ENCODE measurements at regions not wholly inside any gene's neighbourhood (a gene's known extent, or its start where the extent isn't known, plus 50 kb on each side); places are given as distances from the start of the nearest gene placed in this dataset.

DNA sequence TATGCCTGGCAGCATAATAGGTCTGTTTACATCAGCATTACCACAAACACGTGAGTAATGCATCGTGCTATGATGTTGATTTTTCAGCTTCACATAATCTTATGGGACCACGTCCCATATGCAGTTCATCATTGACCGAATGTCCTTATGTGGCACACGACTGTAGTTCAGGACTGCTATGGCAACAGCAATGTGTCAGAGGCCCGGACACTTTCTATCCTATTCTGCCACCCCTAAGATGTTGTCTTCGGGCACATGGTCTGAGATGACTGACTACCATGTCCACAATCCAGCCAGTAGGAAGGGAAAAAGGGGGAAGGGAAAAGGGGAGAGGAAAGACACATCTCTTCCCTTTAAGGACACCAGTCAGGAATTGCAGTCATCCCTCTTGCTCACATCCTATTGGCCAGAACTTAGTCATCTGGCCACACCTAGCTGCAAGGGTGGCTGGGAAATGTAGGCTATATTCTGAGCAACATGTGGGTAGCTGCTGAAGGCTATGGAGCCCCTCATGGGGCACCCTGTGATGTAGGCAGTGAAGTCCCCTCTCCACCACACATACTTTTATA, 196.0 kb upstream of the RBPJ start:
- Histone ChIP-seq H3K27ac (no peak overlapping the region), H3K4me1 (replicated peaks in 1 of 2) (no peaks in the 10 kb centered on the region), H3K4me3 (no peak overlapping the region)
- ATAC-seq (replicated peaks in 6 of 8): peak in 5 of 8 experiments; percentile 26 to 89 (median 58)
- in situ Hi-C loops (cut with MboI; ENCODE audit: low pct_unique_long_range_greater_than_20kb in 2 of 9, low sequenced_read_pairs in 9 of 9, unreplicated experiment in 9 of 9): no loop called here
- WGBS, 10 experiments: 0 to 96% (median 88%) methylated on average over 1 to 5 of the region's 7 CpGs; no CpG with 5 or more reads in 2 of the 10 experiments

- Histone ChIP-seq H3K4me1 (replicated peaks in 1 of 2) (no peaks in the 10 kb centered on the region), H3K27ac (no peak overlapping the region), H3K4me3 (no peak overlapping the region)
- 59 to 93% (median 71%) methylated on average over 1 to 4 of the region's 5 CpGs; no CpG with 5 or more reads in 4 of the 10 experiments for WGBS, 10 experiments
- in situ Hi-C loops (cut with MboI; ENCODE audit: low pct_unique_long_range_greater_than_20kb in 2 of 9, low sequenced_read_pairs in 9 of 9, unreplicated experiment in 9 of 9): no loop called here
- ATAC-seq (replicated peaks in 6 of 8): no peak
Observed at GRCh38 chr4:26126143-26126718, 194.6 kb upstream of the RBPJ start.

DNA sequence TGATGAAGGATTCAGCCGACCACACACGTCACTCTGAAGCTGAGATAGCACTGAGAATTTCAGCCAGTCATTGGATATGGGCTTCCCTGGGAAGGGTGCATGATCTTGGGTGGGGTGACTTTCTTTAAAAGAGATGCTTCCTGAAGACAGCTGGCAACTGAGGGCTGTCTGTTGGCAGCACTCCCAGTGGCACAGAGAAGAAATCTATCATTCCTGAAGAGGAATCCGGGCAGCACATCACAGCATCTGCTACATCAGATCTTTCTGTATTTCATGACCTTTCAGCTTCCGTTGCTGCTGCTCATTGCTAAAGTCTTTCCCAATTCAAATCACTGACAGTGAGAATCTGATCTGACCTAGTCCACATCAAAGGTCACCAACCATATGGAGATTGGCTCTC, 193.8 kb upstream of the RBPJ start:
- peak in 1 of 8 experiments; percentile 29 for ATAC-seq (replicated peaks in 6 of 8)
- no peak overlapping the region for H3K4me3 ChIP-seq
- no peak overlapping the region for H3K27ac ChIP-seq
- in situ Hi-C loops (cut with MboI; ENCODE audit: low pct_unique_long_range_greater_than_20kb in 2 of 9, low sequenced_read_pairs in 9 of 9, unreplicated experiment in 9 of 9): no loop called here
- WGBS, 10 experiments: 29 to 100% (median 90%) methylated on average over 1 to 4 of the region's 4 CpGs; no CpG with 5 or more reads in 2 of the 10 experiments
- H3K4me1 ChIP-seq (replicated peaks in 1 of 2): no peaks in the 10 kb centered on the region

DNA sequence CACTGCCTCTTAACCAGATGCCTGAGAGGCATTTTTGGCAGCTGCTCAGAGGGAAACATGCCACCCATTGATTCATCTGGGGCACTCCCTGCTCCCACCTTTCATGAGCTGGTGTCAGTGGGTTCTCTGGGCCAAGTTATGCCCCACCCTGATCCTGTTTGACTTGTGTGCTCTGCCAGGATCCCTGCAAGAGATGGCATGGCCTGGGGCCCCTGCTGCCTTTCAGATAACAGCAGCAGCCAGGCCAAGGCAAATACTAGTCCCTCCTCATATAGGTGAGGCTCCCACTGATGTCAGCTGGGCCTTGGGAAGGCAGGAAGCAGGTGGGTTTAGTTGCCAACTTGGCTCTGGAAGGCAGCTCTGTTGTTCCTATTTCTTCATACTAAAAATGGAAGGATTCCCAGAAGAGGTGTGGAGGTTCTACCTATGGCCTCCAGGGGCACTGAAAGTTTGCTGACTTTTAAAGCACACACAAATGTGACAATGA, 192.9 kb upstream of the RBPJ start:
- Histone ChIP-seq H3K27ac (no peak overlapping the region), H3K4me1 (replicated peaks in 1 of 2) (no peaks in the 10 kb centered on the region), H3K4me3 (no peak overlapping the region)
- no peak for ATAC-seq (replicated peaks in 6 of 8)
- in situ Hi-C loops (cut with MboI; ENCODE audit: low pct_unique_long_range_greater_than_20kb in 2 of 9, low sequenced_read_pairs in 9 of 9, unreplicated experiment in 9 of 9): no loop called here

DNA sequence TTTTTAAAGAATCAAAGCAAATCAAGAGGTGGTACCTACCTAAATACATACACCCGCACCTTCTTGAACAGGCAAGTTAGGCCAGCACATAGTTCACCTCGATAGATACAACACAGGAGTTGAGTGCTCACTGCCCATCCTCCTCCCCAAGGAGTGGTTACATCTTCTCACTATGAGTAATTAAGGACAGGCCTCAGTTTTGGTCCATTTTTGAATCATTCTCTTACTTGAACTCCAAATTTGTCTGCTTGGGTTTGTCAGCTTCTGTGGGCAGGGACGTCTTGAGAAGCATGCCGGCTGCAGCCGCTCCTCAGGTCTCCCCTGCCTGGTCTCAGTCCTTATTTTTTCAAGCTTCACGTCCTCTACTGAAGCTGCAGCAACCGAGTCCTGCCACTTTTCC, 190.6 kb upstream of the RBPJ start:
- in situ Hi-C loops (cut with MboI; ENCODE audit: low pct_unique_long_range_greater_than_20kb in 2 of 9, low sequenced_read_pairs in 9 of 9, unreplicated experiment in 9 of 9): no loop called here
- no peak for ATAC-seq (replicated peaks in 6 of 8)
- WGBS, 10 experiments: 70 to 100% (median 86%) methylated on average over 1 to 7 of the region's 7 CpGs; no CpG with 5 or more reads in 3 of the 10 experiments

DNA sequence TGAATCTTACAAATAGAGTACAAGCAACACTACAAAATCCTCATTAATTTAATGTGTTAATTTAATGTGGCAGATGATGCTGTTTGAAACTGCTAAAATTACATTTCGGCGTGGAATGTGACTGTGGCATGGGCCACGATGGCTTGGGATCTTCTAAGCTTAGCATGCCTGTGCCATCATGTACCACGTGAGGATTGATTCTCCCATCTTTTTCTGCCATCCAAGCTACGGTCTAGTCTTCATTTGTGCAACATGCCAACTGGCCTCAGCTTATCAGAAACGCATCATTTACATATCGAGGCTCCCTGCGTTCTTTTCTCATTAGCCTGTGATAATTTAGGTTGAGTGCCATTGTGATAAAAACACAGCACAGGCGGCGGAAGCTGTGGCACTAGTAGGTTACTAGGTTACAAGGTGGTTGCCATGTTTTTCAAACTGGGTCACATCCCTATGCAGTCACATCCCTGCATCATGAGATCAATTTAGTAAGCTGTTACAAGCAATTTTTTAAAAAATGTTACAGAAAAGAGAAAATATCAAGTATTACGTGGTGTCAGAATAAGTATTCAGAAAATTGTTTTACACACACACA, 189.9 kb upstream of the RBPJ start:
- Histone ChIP-seq H3K4me1 (replicated peaks in 1 of 2) (no peaks in the 10 kb centered on the region), H3K27ac (no peak overlapping the region), H3K4me3 (no peak overlapping the region)
- ATAC-seq (replicated peaks in 6 of 8): peak in 1 of 8 experiments; percentile 48
- WGBS, 10 experiments: 50 to 95% (median 90%) methylated on average over 1 to 11 of the region's 11 CpGs; no CpG with 5 or more reads in 1 of the 10 experiments
- in situ Hi-C loops (cut with MboI; ENCODE audit: low pct_unique_long_range_greater_than_20kb in 2 of 9, low sequenced_read_pairs in 9 of 9, unreplicated experiment in 9 of 9): no loop called here

More for the DNA sequence above, 190.6 kb upstream of the RBPJ start:
- Histone ChIP-seq H3K27ac (no peak overlapping the region), H3K4me3 (no peak overlapping the region), H3K4me1 (replicated peaks in 1 of 2) (no peaks in the 10 kb centered on the region)

DNA sequence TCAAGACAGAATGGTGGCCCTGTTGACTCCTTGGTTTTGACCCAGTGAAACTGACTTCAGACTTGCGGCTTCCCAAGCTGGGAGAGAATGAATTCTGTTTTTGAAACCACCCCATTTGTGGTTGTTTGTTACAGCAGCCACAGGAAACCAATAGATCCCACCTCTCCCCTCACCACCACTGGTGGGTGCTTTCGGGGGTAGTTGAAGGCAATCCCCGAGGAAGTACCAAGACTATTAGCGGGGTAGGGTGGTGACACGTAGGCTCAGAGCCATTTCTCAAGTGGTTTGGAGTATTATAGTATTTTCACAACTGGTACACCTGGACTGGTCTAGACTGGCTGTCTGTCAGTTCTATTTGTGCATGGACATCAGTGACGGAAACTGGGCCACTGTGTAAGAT, 189.1 kb upstream of the RBPJ start:
- 0 to 100% (median 82%) methylated on average over 1 to 5 of the region's 6 CpGs; no CpG with 5 or more reads in 2 of the 10 experiments for WGBS, 10 experiments
- no peak overlapping the region for H3K27ac ChIP-seq
- in situ Hi-C loops (cut with MboI; ENCODE audit: low pct_unique_long_range_greater_than_20kb in 2 of 9, low sequenced_read_pairs in 9 of 9, unreplicated experiment in 9 of 9): no loop called here
- no peak for ATAC-seq (replicated peaks in 6 of 8)
- H3K4me1 ChIP-seq (replicated peaks in 1 of 2): no peaks in the 10 kb centered on the region
- H3K4me3 ChIP-seq: no peak overlapping the region

DNA sequence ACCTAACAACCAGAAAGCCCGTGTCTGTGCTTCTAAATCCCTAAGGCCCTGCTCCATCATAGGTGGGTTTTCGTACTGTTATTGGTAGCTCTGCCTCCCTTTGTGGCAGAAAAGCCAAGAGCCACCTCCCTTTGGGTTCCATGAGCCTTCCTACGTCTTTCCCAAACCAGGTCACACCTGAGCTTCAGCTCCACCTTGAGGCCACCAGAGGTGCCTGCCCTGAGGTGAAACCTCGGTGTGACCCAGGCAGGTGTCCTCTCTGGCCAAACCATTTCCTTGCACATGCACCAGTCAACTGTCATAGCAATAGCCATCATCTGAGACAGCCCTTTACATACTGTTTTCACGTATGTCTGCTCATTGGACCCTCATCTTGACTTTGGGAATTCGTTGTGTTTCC, 188.0 kb upstream of the RBPJ start:
- Histone ChIP-seq H3K4me1 (replicated peaks in 1 of 2) (peaks cover 3% of the 10 kb centered on the region in 2 donors), H3K27ac (no peak overlapping the region), H3K4me3 (no peak overlapping the region)
- 43 to 100% (median 58%) methylated on average over 1 to 6 of the region's 6 CpGs; no CpG with 5 or more reads in 4 of the 10 experiments for WGBS, 10 experiments
- in situ Hi-C loops (cut with MboI; ENCODE audit: low pct_unique_long_range_greater_than_20kb in 2 of 9, low sequenced_read_pairs in 9 of 9, unreplicated experiment in 9 of 9): no loop called here
- no peak for ATAC-seq (replicated peaks in 6 of 8)

GRCh38 chr4:26133840-26134239, 187.0 kb upstream of the RBPJ start:
- no peak overlapping the region for H3K27ac ChIP-seq
- in situ Hi-C loops (cut with MboI; ENCODE audit: low pct_unique_long_range_greater_than_20kb in 2 of 9, low sequenced_read_pairs in 9 of 9, unreplicated experiment in 9 of 9): no loop called here
- no peak for ATAC-seq (replicated peaks in 6 of 8)
- no peak overlapping the region for H3K4me3 ChIP-seq
- WGBS, 10 experiments: 50 to 100% (median 79%) methylated on average over 1 to 2 of the region's 2 CpGs; no CpG with 5 or more reads in 6 of the 10 experiments
- H3K4me1 ChIP-seq (replicated peaks in 1 of 2): peaks cover 3% of the 10 kb centered on the region in 2 donors

- in situ Hi-C loops (cut with MboI; ENCODE audit: low pct_unique_long_range_greater_than_20kb in 2 of 9, low sequenced_read_pairs in 9 of 9, unreplicated experiment in 9 of 9): no loop called here
- WGBS, 10 experiments: 0 to 100% (median 74%) methylated on average over 1 to 4 of the region's 4 CpGs; no CpG with 5 or more reads in 1 of the 10 experiments
- Histone ChIP-seq H3K4me1 (replicated peaks in 1 of 2) (peaks cover 3% of the 10 kb centered on the region in 2 donors), H3K27ac (no peak overlapping the region), H3K4me3 (no peak overlapping the region)
- no peak for ATAC-seq (replicated peaks in 6 of 8)
Observed at GRCh38 chr4:26135331-26135730, 185.5 kb upstream of the RBPJ start.

GRCh38 chr4:26136615-26137014, 184.2 kb upstream of the RBPJ start:
- 83 to 100% (median 100%) methylated on average over 1 to 2 of the region's 2 CpGs; no CpG with 5 or more reads in 3 of the 10 experiments for WGBS, 10 experiments
- in situ Hi-C loops (cut with MboI; ENCODE audit: low pct_unique_long_range_greater_than_20kb in 2 of 9, low sequenced_read_pairs in 9 of 9, unreplicated experiment in 9 of 9): no loop called here
- Histone ChIP-seq H3K4me1 (replicated peaks in 1 of 2) (peaks cover 12 to 14% of the 10 kb centered on the region in 2 donors), H3K27ac (no peak overlapping the region), H3K4me3 (no peak overlapping the region)
- ATAC-seq (replicated peaks in 6 of 8): no peak

DNA sequence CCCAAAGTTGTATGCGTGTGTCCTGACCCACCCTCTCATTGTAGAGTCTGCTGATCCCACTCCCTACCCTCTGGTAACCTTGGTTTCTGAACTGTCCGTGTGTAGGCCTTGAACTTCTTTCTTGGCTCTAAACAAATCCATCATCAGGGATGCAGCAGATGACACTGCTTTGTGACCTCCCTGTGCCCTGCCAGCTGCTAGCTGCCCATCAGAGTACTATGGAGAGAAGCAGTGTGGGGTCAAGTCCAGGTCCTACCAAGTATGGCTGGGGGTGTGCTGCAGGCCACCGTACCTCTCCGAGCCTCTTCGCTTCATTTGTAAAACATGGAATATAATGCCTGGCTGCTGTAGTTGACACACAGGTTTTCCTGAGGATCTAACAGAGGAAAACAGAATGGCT, 183.5 kb upstream of the RBPJ start:
- ATAC-seq (replicated peaks in 6 of 8): peak in 3 of 8 experiments; percentile 30 to 63 (median 53)
- 20 to 100% (median 81%) methylated on average over 1 to 5 of the region's 5 CpGs; no CpG with 5 or more reads in 5 of the 10 experiments for WGBS, 10 experiments
- in situ Hi-C loops (cut with MboI; ENCODE audit: low pct_unique_long_range_greater_than_20kb in 2 of 9, low sequenced_read_pairs in 9 of 9, unreplicated experiment in 9 of 9): no loop called here
- peaks cover 15 to 18% of the 10 kb centered on the region in 2 donors for H3K4me1 ChIP-seq (replicated peaks in 1 of 2)
- H3K4me3 ChIP-seq: no peak overlapping the region
- H3K27ac ChIP-seq: no peak overlapping the region

GRCh38 chr4:26139310-26139924, 181.4 kb upstream of the RBPJ start:
- no peak overlapping the region for H3K4me3 ChIP-seq
- in situ Hi-C loops (cut with MboI; ENCODE audit: low pct_unique_long_range_greater_than_20kb in 2 of 9, low sequenced_read_pairs in 9 of 9, unreplicated experiment in 9 of 9): no loop called here
- peaks cover 15 to 18% of the 10 kb centered on the region in 2 donors for H3K4me1 ChIP-seq (replicated peaks in 1 of 2)
- ATAC-seq (replicated peaks in 6 of 8): no peak
- 77 to 100% (median 100%) methylated on average over 1 to 2 of the region's 4 CpGs; no CpG with 5 or more reads in 5 of the 10 experiments for WGBS, 10 experiments
- H3K27ac ChIP-seq: no peak overlapping the region

All from motor neuron (in vitro differentiated cells).